Germinal center (tissue), 1 donor: ENCODE measurements at regions not wholly inside any gene's neighbourhood (a gene's known extent, or its start where the extent isn't known, plus 50 kb on each side); places are given as distances from the start of the nearest gene placed in this dataset.
"Not testable (repeated sequence)": the region's sequence is repeated elsewhere in the genome, so short reads cannot be mapped to it uniquely, and the experiment has no call there.

Experiments
- DNase-seq: peaks from one replicate; pipeline ENCODE4 v3.0.0; 2012; ENCODE audit warnings: mixed read lengths, low spot score

GRCh38 chr10:90193240-90193985 lies 492.0 kb downstream of the KIF20B start:
- DNase-seq: no peak

GRCh38 chr10:90195288-90195840 lies 494.0 kb downstream of the KIF20B start:
- DNase-seq: no peak

DNA sequence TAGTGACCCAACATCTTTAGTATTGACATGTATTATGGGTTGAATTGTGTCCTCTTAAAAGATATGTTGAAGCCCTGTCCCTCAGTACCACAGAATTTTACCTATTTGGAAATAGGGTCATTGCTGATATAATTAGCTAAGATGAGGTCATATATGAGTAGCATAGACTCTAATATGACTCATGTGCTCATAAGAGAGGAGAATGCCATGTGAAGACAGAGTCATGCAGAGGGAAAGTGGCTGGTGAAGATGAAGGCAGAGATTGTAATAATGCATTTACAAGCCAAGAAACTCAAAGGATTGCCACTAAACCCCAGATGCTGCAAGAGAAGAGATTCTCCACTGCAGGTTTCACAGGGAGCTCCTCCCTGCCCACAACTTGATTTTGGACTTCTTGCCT lies 496.4 kb downstream of the KIF20B start:
- DNase-seq: no peak

DNA sequence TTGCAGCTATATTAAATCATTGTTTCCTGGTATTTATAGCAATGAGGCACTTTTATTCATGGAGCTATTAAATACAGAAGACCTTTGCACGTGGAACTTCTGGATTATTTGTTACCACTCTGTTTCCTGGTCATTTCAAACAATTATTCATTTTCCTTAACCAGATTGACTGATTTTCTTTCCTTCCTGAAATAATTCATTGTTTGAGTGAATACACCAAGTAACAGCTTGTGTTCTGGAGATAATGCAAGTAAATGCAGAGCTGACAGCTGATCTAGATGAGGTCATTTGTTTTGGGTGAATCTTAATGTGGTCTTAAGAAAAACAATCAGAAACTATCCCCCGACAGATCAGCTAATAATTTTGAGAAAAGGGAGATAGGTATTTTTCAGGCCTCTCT lies 497.7 kb downstream of the KIF20B start:
- DNase-seq: no peak

- DNase-seq: no peak
Measured at GRCh38 chr10:90199513-90199912, 498.1 kb downstream of the KIF20B start.

DNA sequence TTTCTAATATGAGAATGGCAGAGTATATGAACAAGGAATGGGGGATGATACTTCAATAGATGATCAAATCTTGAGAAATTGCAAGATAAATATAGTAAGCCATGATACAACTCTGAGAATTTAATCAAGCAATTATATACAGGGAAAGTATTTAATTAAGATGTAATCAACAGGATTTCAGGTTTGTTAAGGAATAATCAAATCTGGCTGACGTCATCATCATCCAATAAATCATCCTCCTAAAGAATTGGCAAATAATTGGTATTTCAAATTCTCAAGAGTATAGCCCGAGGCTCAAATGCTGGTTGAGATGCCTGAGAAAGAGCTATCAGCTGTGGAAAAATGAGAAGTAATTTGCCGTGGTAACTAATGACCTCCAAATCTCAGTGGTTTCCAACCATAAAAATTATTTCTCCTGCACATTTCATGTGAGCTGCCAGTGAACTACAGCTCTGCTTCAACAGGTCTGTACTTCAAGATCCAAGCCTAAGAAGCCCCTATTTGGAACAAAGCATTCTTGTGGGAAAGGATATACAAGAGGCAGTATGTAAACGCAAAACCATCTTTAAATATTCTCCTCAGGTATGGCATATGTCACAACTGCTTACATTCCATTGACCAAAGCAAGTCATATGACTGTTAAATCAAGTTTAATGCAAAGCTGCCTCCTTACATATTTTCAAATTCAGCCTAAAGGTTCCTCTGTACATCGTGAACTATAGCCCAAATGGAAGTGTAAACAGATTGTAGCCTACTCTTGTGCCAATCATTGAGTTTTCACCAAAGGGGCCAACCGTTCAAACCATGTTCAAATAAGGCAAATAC lies 503.0 kb downstream of the KIF20B start:
- no peak for DNase-seq

GRCh38 chr10:90204956-90205314 lies 503.5 kb downstream of the KIF20B start:
- no peak for DNase-seq

DNA sequence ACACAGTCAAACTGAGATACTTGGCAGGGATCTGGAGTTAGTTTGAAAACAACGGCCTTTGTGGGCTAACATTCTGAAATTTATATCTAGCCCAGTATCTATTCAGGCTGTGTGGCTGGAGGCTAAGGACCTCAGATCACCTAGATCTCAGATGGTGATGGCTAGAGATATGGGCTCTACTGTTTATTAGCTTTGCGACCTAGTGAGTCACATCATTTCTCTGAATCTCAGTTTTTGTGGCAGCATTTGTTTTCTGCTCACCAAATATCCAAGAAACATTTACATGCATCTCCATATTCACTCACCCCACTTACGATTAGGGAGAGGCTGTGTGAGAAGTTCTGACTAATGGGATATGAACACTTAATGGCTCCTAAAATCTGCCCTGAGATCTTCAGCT lies 503.9 kb downstream of the KIF20B start:
- no peak for DNase-seq

GRCh38 chr10:90213346-90213745 lies 512.0 kb downstream of the KIF20B start:
- DNase-seq: no peak

GRCh38 chr10:90218846-90219245 lies 517.5 kb downstream of the KIF20B start:
- no peak for DNase-seq

GRCh38 chr10:90222372-90222771 lies 521.0 kb downstream of the KIF20B start:
- no peak for DNase-seq

GRCh38 chr10:90222939-90223338 lies 521.5 kb downstream of the KIF20B start:
- no peak for DNase-seq

GRCh38 chr10:90224791-90225566 lies 523.6 kb downstream of the KIF20B start:
- no peak for DNase-seq

- no peak for DNase-seq
Measured at GRCh38 chr10:90226517-90226916, 525.1 kb downstream of the KIF20B start.

GRCh38 chr10:90227217-90227656 lies 525.8 kb downstream of the KIF20B start:
- no peak for DNase-seq

DNA sequence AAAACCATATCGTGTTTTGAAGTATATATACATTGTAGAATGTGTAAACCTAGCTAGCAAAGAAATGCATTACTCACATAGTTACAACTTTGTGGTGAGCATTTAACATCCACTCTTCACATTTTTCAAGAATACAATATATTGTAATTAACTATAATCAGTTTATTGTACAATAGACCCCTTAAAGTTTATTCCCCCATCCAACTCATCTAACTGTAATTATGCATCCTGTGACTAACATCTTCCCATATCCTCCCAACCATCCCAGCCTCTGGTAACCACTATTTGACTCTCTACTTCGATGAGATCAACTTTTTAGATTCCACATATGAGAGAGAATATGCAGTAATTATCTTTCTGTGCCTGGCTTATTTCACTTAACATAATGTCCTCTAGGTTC lies 526.4 kb downstream of the KIF20B start:
- no peak for DNase-seq

- DNase-seq: no peak
Measured at GRCh38 chr10:90229486-90229885, 528.1 kb downstream of the KIF20B start.

GRCh38 chr10:90233805-90234204 lies 532.4 kb downstream of the KIF20B start:
- DNase-seq: not testable (repeated sequence)

DNA sequence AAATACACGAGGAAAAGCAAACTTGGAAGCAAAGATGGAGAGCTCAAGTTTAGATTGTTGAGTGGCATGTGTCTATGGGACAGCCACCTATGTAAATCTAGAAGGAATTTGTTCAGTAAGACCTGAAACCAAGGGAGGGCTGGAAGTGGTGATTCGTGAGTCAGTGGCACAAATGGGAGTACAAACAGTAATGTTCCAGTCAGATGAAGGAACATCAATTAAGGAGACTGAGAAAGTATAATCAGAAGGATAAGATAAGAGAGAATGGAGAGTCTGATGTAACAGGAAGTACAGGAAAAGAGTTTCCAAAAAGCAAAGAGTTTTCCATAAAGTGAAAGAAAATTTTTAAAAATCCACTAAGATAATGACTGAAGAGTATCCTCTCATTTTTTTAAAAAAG lies 544.2 kb downstream of the KIF20B start:
- no peak for DNase-seq

DNA sequence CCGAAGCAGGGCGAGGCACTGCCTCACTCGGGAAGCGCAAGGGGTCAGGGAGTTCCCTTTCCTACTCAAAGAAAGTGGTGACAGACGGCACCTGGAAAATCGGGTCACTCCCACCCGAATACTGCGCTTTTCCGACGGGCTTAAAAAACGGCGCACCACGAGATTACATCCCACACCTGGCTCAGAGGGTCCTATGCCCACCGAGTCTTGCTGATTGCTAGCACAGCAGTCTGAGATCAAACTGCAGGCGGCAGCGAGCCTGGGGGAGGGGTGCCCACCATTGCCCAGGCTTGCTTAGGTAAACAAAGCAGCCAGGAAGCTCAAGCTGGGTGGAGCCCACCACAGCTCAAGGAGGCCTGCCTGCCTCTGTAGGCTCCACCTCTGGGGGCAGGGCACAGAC lies 549.4 kb downstream of the KIF20B start:
- not testable (repeated sequence) for DNase-seq

- DNase-seq: no peak
Measured at GRCh38 chr10:90269699-90270098, 568.3 kb downstream of the KIF20B start.

GRCh38 chr10:90274721-90275468 lies 573.5 kb downstream of the KIF20B start:
- DNase-seq: no peak
